AML-193 (cell line): ENCODE measurements at regions not wholly inside any gene's neighbourhood (a gene's known extent, or its start where the extent isn't known, plus 50 kb on each side); places are given as distances from the start of the nearest gene placed in this dataset.
"Not testable (repeated sequence)": the region's sequence is repeated elsewhere in the genome, so short reads cannot be mapped to it uniquely, and the experiment has no call there.

Experiments used
- DNase-seq, 2 experiments: peaks; one replicate each; lab custom pipeline; 2025; lab: John Stamatoyannopoulos, UW

DNA sequence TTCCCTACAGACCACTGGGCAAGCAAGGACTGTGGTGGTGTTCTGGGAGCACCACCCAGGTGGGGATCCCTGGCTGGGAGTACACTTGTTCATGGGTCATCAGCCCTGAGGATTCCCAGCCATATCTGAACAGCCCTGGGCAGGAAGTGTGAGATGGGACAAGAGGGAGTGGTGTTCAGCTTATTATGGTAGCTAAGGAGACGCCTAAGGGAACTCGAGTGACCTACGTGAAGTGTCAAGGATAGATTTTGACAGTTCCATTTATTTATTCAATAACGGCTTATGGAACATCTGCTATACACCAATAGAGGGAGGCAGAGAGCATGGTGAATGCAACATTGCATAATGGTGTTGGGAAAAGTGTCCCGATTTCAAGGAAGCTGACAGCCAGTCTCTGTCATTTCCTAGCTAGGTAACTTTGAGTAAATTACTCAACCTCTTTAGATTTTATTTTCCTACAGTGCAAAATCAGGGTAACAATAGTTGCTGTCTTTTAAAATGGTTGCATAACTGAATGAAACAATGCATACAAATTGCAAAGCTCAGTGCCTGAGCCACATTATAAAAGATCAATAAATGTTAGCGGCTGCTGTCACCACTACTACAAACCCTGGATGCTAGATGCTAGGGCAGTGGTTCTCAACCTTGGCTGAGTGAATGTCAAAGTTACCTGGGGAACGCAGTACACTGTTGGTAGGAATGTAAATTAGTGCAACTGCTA, 534.1 kb downstream of the GRIN2A start:
- DNase-seq = peak in 1 of 2 experiments; percentile 5

DNA sequence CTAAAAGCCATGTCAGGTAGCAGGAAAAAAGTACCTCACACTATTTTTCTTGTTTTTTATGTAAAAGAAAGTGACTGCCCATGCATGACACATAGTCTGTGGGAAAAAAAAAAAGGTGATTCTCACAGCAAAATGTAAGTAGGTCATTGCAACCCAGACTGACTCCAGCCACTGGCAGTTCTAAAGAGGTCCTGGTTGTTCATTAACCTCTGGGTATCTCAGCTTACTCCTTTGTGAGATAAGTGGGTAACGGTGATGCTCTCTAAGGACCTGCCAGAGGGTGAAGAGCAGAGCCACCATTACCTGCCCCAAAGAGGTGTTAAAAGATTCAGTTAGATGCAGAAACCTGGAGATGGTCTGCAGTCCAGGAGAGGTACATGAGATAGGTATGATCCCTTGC, 531.9 kb downstream of the GRIN2A start:
- DNase-seq = no peak

DNA sequence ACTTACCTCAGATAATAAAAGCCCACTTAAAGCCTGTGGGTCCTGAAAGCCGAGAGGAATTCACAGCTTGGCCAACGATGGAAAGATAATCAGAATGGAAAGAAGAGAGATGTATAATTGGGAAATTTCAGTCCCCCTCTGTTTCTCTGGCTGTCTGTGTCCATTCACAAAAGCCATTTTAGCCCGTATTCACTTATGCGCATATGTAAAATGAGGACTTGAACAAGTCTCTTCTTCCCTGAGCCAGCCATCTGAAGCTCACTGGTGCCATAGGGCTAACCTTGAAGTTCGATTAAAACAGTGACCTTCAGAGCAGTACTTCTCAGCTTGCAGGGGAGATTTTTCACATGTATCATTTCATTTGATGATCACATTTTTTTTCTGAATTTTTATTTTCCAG, 527.2 kb downstream of the GRIN2A start:
- no peak for DNase-seq

DNA sequence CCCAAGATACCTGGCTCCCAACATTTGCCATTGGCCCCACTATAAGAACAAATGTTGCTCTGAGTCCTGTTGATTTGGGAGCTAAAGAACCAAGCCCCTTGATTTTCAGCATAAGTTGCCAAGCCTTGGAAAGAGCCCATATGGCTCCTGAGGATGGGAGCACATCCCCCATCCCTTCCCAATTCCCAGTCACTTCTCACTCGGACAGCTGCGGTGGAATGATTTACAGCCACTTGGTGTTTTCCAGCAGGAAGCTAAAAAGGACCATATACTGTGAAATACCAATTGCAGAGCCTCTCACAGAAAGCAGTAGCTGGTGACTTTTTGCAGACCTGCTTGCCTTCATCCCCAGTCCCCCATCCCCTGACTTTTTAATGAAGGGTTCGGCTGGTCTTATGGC, 524.6 kb downstream of the GRIN2A start:
- no peak for DNase-seq

DNA sequence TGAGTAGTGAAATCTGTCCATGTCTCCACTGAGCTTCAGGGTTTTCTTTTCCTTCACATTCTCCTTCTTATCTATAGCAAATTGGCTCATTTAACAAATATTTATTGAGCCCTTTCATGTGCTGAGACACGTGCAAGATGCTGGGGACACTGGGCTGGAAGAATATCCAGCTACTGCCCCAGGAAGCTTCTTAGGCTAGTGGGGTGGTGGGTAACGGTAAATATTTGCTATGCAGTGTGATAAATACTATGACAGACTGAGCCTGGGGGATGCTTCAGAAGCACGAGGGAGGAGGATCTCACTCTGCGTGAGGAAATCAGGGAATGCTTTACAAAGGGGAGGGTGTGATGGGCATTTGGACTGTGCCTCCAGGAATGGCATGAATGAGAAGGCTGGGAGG, 524.1 kb downstream of the GRIN2A start:
- no peak for DNase-seq

- no peak for DNase-seq
These were observed 523.6 kb downstream of the GRIN2A start for GRCh38 chr16:9658586-9658985.

DNA sequence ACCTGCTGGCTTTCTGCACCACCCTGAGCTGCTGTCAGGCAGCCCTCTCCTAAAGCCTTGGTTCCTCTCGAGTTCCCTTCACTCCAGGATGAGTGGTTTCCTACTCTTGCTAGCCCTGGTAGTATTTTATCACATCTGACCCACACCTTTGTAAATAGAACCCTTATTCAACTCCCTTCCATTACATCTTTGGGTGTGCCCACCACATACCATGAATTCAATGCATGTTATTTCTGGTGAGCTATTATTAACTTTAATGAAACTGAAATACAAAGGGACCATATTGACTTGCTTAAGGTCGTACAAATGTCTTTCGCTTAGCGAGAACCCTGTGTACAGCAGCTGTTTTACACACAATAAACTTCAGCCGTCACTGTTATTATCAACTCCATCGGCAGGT, 521.3 kb downstream of the GRIN2A start:
- no peak for DNase-seq

- DNase-seq = no peak
These were observed 520.8 kb downstream of the GRIN2A start for GRCh38 chr16:9661336-9662017.

DNA sequence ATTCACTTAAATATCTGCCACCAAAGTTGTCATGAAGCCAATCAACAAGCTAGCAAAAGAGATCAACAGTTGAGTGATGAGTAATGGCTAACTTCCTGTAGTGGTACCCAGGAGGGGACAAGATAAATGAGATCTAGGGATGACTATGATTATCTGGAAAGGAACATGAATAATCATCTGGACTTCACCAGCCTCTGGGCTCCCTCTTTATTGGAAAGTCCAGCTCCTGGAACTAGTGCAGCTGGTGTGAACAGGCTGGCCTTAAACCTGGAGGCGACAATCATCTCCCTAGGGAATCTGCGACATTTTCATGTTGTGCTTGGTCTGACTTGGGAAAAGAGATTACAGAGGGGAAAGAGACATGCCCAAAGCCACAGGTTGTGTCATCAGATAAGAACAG, 518.6 kb downstream of the GRIN2A start:
- DNase-seq = no peak

DNA sequence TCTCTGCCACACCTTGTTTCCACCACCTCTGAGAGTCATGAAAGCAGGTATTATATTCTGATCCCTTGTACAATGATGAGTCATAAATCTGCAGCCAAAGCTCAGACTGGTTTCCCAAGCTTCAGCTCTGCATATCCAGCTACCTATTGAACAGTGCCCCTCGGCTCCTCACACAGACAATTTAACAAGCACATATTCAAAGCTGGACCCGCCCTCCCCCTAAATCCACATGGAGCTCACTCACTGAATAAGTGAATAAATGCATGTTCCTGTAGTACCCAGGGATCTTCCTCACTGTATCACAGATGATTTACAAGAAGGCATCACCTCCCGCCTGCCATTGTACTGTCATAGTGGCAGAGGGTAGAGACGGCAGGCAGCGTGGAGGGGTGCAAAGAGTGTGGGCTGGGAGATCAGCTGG, 516.4 kb downstream of the GRIN2A start:
- no peak for DNase-seq

DNA sequence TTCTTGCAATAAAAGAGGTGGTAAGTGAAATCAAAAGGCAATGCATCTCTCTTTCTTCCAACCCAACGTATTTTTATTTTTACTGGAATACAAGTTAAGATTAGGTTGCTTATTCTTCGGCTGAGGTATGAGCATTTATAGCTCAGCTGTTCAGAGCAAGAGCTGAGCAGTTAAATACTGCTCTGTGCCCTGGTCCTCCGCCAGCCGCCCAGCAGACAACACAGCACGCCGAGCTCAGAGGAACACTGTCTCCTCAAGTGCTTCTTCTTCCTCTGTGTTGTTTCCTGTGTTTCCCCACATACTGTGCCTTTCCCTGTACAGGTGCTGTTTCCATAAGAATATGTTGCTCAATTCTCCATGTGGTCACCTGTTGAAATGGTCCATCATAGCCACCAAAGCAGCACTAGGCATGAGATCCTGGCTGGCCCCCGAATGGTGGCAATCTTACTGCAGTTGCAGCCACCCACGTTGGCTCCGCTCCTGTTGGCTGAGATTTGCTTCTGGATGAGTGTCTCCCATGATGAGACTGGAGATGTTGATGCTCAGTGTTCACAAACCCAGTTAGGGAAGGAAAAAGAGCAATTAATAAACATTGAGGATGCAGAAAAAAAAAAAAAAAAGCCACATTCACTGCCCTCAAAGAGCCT, 515.3 kb downstream of the GRIN2A start:
- no peak for DNase-seq

DNA sequence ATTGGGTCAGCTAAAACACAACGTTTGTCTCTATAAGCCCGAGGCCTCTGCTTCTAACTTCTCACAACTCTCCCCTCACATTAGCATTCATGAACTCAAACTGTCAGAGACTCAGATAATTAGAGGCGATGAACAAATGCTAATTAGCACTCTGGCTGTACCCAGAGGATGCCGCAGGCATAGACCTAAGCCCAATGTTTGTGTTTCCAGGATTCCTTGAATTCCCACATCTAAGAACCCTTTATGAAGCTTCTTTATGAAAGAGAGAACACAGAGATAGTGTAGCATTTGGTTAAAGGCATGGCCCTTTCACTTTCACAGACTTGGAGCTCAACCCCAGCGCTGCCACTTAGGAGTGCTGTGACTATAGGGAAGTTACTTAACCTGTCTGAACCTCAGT, 512.2 kb downstream of the GRIN2A start:
- no peak for DNase-seq

DNA sequence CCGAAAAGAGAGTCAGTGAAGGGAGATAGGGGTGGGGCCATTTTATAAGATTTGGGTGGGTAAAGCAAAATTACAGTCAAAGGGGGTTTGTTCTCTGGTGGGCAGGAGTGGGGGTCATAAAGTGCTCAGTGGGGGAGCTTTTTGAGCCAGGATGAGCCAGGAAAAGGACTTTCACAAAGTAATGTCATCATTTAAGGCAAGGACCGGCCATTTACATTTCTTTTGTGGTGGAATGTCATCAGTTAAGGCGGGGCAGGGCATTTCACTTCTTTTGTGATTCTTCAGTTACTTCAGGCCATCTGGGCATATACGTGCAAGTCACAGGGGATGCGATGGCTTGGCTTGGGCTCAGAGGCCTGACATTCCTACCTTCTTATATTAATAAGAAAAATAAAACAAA, 511.6 kb downstream of the GRIN2A start:
- DNase-seq = not testable (repeated sequence)

DNA sequence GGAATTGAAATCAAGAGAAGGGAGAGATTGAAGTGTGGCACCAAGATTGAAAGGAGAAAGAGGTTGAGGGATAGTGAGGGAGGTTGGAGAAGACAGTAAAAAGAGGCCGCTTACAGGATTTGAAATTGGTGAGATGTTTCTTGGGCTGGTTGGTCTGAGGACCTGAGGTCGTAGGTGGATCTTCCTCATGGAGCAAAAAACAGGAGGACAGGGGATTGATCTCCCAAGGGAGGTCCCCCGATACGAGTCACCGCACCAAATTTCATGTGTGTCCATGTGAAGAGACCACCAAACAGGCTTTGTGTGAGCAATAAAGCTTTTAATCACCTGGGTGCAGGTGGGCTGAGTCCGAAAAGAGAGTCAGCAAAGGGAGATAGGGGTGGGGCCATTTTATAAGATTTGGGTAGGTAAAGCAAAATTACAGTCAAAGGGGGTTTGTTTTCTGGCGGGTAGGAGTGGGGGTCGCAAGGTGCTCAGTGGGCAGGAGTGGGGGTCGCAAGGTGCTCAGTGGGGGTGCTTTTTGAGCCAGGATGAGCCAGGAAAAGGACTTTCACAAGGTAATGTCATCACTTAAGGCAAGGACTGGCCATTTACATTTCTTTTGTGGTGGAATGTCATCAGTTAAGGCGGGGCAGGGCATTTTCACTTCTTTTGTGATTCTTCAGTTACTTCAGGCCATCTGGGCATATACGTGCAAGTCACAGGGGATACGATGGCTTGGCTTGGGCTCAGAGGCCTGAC, 505.5 kb downstream of the GRIN2A start:
- DNase-seq = not testable (repeated sequence)

- no peak for DNase-seq
These were observed 505.0 kb downstream of the GRIN2A start for GRCh38 chr16:9677301-9677653.

DNA sequence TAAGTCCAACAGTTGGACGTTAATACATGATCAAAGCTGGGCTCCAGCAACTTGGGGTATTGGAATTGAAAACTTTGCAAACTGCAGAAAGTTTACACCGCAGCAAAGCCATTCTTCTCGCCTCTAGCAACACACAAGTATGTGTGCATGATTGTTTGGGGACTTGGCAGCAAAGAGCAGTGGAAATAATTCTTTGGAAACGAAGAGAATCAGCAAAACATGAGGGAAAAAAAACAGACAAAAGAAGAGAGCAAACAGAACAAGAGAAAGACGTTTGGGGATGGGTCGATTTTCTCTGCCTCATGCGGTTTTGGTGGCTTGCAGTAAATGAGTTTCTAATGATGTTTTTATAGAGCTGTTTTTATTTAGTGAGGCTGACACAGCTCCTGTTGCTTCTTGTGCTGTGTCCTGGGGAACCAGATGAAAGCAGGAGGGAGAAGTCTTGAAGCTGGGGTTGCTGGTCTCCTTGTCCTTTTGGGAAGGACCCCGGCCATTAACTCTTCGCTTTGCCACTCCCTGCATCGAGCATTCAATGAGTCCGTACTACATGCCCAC, 502.9 kb downstream of the GRIN2A start:
- no peak for DNase-seq

DNA sequence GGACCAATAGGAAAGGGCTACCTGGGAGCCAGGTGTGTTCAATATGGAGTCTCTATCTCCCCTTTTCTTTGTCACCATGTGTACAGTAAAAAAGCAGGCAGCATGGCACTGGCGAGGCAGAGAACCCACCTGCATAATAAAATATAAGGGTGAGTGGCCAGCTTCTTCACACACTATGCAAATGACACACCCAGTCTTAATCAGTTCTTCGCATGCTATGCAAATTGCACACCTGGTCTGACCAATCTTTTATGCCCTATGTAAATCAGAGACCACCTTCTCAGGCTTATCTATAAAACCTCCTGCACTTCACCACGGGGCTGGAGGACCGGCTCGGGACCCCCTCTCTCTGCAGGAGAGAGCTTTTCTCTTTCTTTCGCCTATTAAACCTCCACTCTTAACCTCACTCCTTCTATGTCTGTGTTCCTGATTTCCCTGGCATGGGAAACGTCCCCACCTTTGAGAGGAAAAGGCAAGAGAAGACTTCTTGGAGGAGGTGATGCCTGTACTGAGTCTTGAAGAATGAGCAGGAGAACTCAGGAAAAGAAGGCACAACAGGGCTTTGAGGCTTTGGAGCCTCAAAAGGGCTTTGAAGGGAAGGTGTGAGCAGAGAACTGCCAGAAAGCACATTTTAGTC, 502.1 kb downstream of the GRIN2A start:
- DNase-seq = no peak

DNA sequence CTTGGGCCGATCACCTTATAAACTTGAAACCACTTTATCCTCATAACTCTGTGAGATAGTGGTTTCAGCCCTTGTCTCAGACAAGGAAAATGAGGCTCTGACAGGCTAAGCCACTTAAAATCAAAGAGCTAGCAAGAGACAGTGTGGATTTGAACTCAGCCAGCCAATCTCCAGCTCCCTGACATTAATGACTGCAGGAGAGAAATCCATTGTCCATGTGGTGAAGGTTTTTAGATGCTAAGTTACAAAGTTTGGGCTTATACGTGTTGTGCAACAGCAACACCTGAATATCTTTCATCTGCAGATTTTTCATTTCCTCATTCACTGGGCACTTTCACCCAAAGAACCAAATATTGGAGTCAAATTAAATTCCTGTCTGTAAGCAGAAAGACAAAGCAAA, 501.3 kb downstream of the GRIN2A start:
- no peak for DNase-seq

DNA sequence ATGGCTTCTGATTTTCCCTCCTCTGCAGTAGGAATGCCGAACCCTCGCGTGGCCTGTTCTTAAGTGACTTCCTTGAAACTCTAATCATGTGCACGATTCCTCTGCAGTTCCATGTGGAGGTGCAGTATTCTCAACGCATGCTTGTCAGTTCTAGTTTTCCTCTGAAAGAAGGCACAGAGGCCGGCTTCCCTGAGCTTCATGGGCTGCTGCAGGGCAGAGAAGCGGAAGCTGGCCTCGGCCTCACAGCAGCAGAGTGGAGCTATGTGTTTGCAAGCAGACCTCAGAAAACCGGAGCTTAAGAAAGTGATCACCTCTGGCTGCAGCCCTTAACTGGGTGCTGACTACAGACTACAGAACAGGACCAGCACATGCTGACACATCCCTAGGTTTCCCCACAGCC, 500.7 kb downstream of the GRIN2A start:
- no peak for DNase-seq

GRCh38 chr16:9682320-9682719, 499.9 kb downstream of the GRIN2A start:
- no peak for DNase-seq

GRCh38 chr16:9683677-9684076, 498.6 kb downstream of the GRIN2A start:
- no peak for DNase-seq
